ENCODE measurements at regions not wholly inside any gene's neighbourhood (a gene's known extent, or its start where the extent isn't known, plus 50 kb on each side); places are given as distances from the start of the nearest gene placed in this dataset.

GRCh38 chr11:134647066-134647743 is 235.2 kb upstream of the B3GAT1 start:
- Mint-ChIP-seq H3K27ac (no peak overlapping the region), H3K36me3 (ENCODE audit: low read depth) (no peaks in the 10 kb centered on the region), H3K4me3 (no peak overlapping the region), H3K4me1 (peaks cover 9% of the 10 kb centered on the region), H3K9me3 (no peaks in the 10 kb centered on the region), H3K27me3 (peaks cover 24% of the 10 kb centered on the region)
- no peak for ATAC-seq (replicated peaks)

- no peak overlapping the region for H3K27ac Mint-ChIP-seq
- no peak for ATAC-seq (replicated peaks)
- H3K4me1 Mint-ChIP-seq, result peaks cover 9% of the 10 kb centered on the region
Measured at GRCh38 chr11:134646561-134646960, 234.5 kb upstream of the B3GAT1 start.

GRCh38 chr11:134645576-134645975 is 233.5 kb upstream of the B3GAT1 start:
- ATAC-seq (replicated peaks), result no peak
- H3K4me3 Mint-ChIP-seq, result no peak overlapping the region
- H3K27ac Mint-ChIP-seq, result no peak overlapping the region

More at GRCh38 chr11:134646561-134646960, 234.5 kb upstream of the B3GAT1 start:
- Mint-ChIP-seq H3K9me3 (no peaks in the 10 kb centered on the region), H3K36me3 (ENCODE audit: low read depth) (no peaks in the 10 kb centered on the region), H3K4me3 (no peak overlapping the region), H3K27me3 (peaks cover 22% of the 10 kb centered on the region)

GRCh38 chr11:134644476-134645456 is 232.7 kb upstream of the B3GAT1 start:
- Mint-ChIP-seq H3K27ac (no peak overlapping the region), H3K27me3 (peaks cover 19% of the 10 kb centered on the region), H3K9me3 (no peaks in the 10 kb centered on the region), H3K4me1 (peaks cover 5% of the 10 kb centered on the region), H3K36me3 (ENCODE audit: low read depth) (no peaks in the 10 kb centered on the region), H3K4me3 (no peak overlapping the region)
- no peak for ATAC-seq (replicated peaks)

More at GRCh38 chr11:134645576-134645975, 233.5 kb upstream of the B3GAT1 start:
- Mint-ChIP-seq H3K9me3 (no peaks in the 10 kb centered on the region), H3K27me3 (peaks cover 26% of the 10 kb centered on the region), H3K36me3 (ENCODE audit: low read depth) (no peaks in the 10 kb centered on the region), H3K4me1 (peaks cover 9% of the 10 kb centered on the region)

GRCh38 chr11:134643115-134644012 is 231.3 kb upstream of the B3GAT1 start:
- Mint-ChIP-seq H3K36me3 (ENCODE audit: low read depth) (no peaks in the 10 kb centered on the region), H3K4me3 (no peak overlapping the region), H3K27me3 (peaks cover 19% of the 10 kb centered on the region), H3K27ac (no peak overlapping the region), H3K9me3 (no peaks in the 10 kb centered on the region), H3K4me1 (peaks cover 4% of the 10 kb centered on the region)
- ATAC-seq (replicated peaks), result no peak

- Mint-ChIP-seq H3K4me3 (no peak overlapping the region), H3K36me3 (ENCODE audit: low read depth) (no peaks in the 10 kb centered on the region), H3K9me3 (no peaks in the 10 kb centered on the region), H3K4me1 (peaks cover 4% of the 10 kb centered on the region), H3K27ac (no peak overlapping the region), H3K27me3 (peaks cover 19% of the 10 kb centered on the region)
- ATAC-seq (replicated peaks), result no peak
Measured at GRCh38 chr11:134642206-134642605, 230.2 kb upstream of the B3GAT1 start.

GRCh38 chr11:134640971-134641968 is 229.2 kb upstream of the B3GAT1 start:
- Mint-ChIP-seq H3K4me3 (no peak overlapping the region), H3K27me3 (peaks cover 22% of the 10 kb centered on the region), H3K9me3 (no peaks in the 10 kb centered on the region), H3K36me3 (ENCODE audit: low read depth) (no peaks in the 10 kb centered on the region), H3K4me1 (peaks cover 4% of the 10 kb centered on the region), H3K27ac (no peak overlapping the region)
- ATAC-seq (replicated peaks), result no peak

- Mint-ChIP-seq H3K27me3 (peaks cover 22% of the 10 kb centered on the region), H3K4me1 (peaks cover 4% of the 10 kb centered on the region), H3K36me3 (ENCODE audit: low read depth) (no peaks in the 10 kb centered on the region), H3K4me3 (no peak overlapping the region), H3K9me3 (no peaks in the 10 kb centered on the region), H3K27ac (no peak overlapping the region)
- ATAC-seq (replicated peaks), result no peak
Measured at GRCh38 chr11:134640536-134640935, 228.5 kb upstream of the B3GAT1 start.

GRCh38 chr11:134639586-134640330 is 227.7 kb upstream of the B3GAT1 start:
- ATAC-seq (replicated peaks), result no peak
- Mint-ChIP-seq H3K9me3 (no peaks in the 10 kb centered on the region), H3K27ac (no peak overlapping the region), H3K4me1 (peaks cover 4% of the 10 kb centered on the region), H3K27me3 (peaks cover 19% of the 10 kb centered on the region), H3K36me3 (ENCODE audit: low read depth) (no peaks in the 10 kb centered on the region), H3K4me3 (no peak overlapping the region)

- ATAC-seq (replicated peaks), result no peak
- Mint-ChIP-seq H3K27me3 (peaks cover 19% of the 10 kb centered on the region), H3K36me3 (ENCODE audit: low read depth) (no peaks in the 10 kb centered on the region), H3K27ac (no peak overlapping the region), H3K4me3 (no peak overlapping the region), H3K9me3 (no peaks in the 10 kb centered on the region), H3K4me1 (peaks cover 4% of the 10 kb centered on the region)
Measured at GRCh38 chr11:134638796-134639430, 226.9 kb upstream of the B3GAT1 start.

GRCh38 chr11:134637091-134638015 is 225.3 kb upstream of the B3GAT1 start:
- Mint-ChIP-seq H3K36me3 (ENCODE audit: low read depth) (no peaks in the 10 kb centered on the region), H3K9me3 (no peaks in the 10 kb centered on the region), H3K4me1 (peaks cover 4% of the 10 kb centered on the region), H3K4me3 (no peak overlapping the region), H3K27me3 (peaks cover 13% of the 10 kb centered on the region), H3K27ac (no peak overlapping the region)
- ATAC-seq (replicated peaks), result no peak
